Type B pancreatic cell (in vitro differentiated cells): ENCODE measurements at regions not wholly inside any gene's neighbourhood (a gene's known extent, or its start where the extent isn't known, plus 50 kb on each side); places are given as distances from the start of the nearest gene placed in this dataset.
"Not testable (repeated sequence)": the region's sequence is repeated elsewhere in the genome, so short reads cannot be mapped to it uniquely, and the experiment has no call there.

Experiments
- DNase-seq: peaks from one replicate; pipeline ENCODE4 v3.0.0; 2021; ENCODE audit warnings: mixed read lengths; ENCODE audit not compliant: unreplicated experiment; ENCODE audit errors: extremely low spot score
- H3K27ac Mint-ChIP-seq: 2 replicates; pipeline ENCODE4 v1.8.0; 2021; ENCODE audit warnings: mild to moderate bottlenecking, mixed read lengths
- H3K27me3 Mint-ChIP-seq: 2 replicates; pipeline ENCODE4 v1.8.0; 2021; ENCODE audit warnings: mixed read lengths
- H3K36me3 Mint-ChIP-seq: 2 replicates; pipeline ENCODE4 v1.8.0; 2021; ENCODE audit warnings: mixed read lengths
- H3K4me1 Mint-ChIP-seq: one replicate; pipeline ENCODE4 v1.8.0; 2021; ENCODE audit warnings: mixed read lengths; ENCODE audit not compliant: unreplicated experiment
- H3K4me3 Mint-ChIP-seq: 2 replicates; pipeline ENCODE4 v1.8.0; 2021; ENCODE audit warnings: mild to moderate bottlenecking, mixed read lengths
- H3K9me3 Mint-ChIP-seq: 2 replicates; pipeline ENCODE4 v1.8.0; 2021; ENCODE audit warnings: mixed read lengths
- TF ChIP-seq, protein P1 (sequence below): fragments of 200-600 bp; sonication (generic); conservative IDR thresholded peaks from 2 replicates; pipeline ENCODE4 v1.5.0; 2021; ENCODE audit warnings: antibody characterized with exemption, mild to moderate bottlenecking

- no peak for DNase-seq
- TF ChIP-seq, protein P1, sequence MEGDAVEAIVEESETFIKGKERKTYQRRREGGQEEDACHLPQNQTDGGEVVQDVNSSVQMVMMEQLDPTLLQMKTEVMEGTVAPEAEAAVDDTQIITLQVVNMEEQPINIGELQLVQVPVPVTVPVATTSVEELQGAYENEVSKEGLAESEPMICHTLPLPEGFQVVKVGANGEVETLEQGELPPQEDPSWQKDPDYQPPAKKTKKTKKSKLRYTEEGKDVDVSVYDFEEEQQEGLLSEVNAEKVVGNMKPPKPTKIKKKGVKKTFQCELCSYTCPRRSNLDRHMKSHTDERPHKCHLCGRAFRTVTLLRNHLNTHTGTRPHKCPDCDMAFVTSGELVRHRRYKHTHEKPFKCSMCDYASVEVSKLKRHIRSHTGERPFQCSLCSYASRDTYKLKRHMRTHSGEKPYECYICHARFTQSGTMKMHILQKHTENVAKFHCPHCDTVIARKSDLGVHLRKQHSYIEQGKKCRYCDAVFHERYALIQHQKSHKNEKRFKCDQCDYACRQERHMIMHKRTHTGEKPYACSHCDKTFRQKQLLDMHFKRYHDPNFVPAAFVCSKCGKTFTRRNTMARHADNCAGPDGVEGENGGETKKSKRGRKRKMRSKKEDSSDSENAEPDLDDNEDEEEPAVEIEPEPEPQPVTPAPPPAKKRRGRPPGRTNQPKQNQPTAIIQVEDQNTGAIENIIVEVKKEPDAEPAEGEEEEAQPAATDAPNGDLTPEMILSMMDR = no peak
- Mint-ChIP-seq H3K27ac (no peak overlapping the region), H3K36me3 (peaks cover 3% of the 10 kb centered on the region), H3K4me3 (no peak overlapping the region), H3K9me3 (peaks cover 10% of the 10 kb centered on the region), H3K27me3 (no peaks in the 10 kb centered on the region), H3K4me1 (peaks cover 5% of the 10 kb centered on the region)
Observed at GRCh38 chr17:70581459-70581858, 412.1 kb downstream of the KCNJ2 start.

GRCh38 chr17:70582777-70583176 is 413.4 kb downstream of the KCNJ2 start:
- Mint-ChIP-seq H3K27ac (no peak overlapping the region), H3K36me3 (peaks cover 3% of the 10 kb centered on the region), H3K4me1 (peaks cover 5% of the 10 kb centered on the region), H3K27me3 (no peaks in the 10 kb centered on the region), H3K4me3 (no peak overlapping the region), H3K9me3 (peaks cover 10% of the 10 kb centered on the region)
- no peak for DNase-seq
- TF ChIP-seq, protein P1 = no peak

- Mint-ChIP-seq H3K27me3 (no peaks in the 10 kb centered on the region), H3K9me3 (peaks cover 15% of the 10 kb centered on the region), H3K27ac (no peak overlapping the region), H3K36me3 (peaks cover 3% of the 10 kb centered on the region), H3K4me1 (peaks cover 5% of the 10 kb centered on the region), H3K4me3 (no peak overlapping the region)
- TF ChIP-seq, protein P1 = no peak
- no peak for DNase-seq
Observed at GRCh38 chr17:70584255-70584654, 414.9 kb downstream of the KCNJ2 start.

- Mint-ChIP-seq H3K27me3 (no peaks in the 10 kb centered on the region), H3K36me3 (peaks cover 3% of the 10 kb centered on the region), H3K9me3 (peaks cover 15% of the 10 kb centered on the region), H3K4me1 (peaks cover 5% of the 10 kb centered on the region), H3K27ac (no peak overlapping the region), H3K4me3 (no peak overlapping the region)
- TF ChIP-seq, protein P1 = no peak
- DNase-seq = no peak
Observed at GRCh38 chr17:70588003-70588402, 418.7 kb downstream of the KCNJ2 start.

- TF ChIP-seq, protein P1 = no peak
- no peaks in the 10 kb centered on the region for H3K27me3 Mint-ChIP-seq
- H3K9me3 Mint-ChIP-seq = no peaks in the 10 kb centered on the region
- H3K4me3 Mint-ChIP-seq = no peak overlapping the region
- H3K4me1 Mint-ChIP-seq = no peaks in the 10 kb centered on the region
- no peak overlapping the region for H3K27ac Mint-ChIP-seq
- H3K36me3 Mint-ChIP-seq = no peaks in the 10 kb centered on the region
- DNase-seq = no peak
Observed at GRCh38 chr17:70597774-70598173, 428.4 kb downstream of the KCNJ2 start.

GRCh38 chr17:70599198-70599597 is 429.9 kb downstream of the KCNJ2 start:
- H3K4me1 Mint-ChIP-seq = no peaks in the 10 kb centered on the region
- no peak overlapping the region for H3K4me3 Mint-ChIP-seq
- H3K9me3 Mint-ChIP-seq = no peaks in the 10 kb centered on the region
- no peak overlapping the region for H3K27ac Mint-ChIP-seq
- TF ChIP-seq, protein P1 = no peak
- H3K27me3 Mint-ChIP-seq = no peaks in the 10 kb centered on the region
- no peak for DNase-seq
- no peaks in the 10 kb centered on the region for H3K36me3 Mint-ChIP-seq

GRCh38 chr17:70599945-70600344 is 430.6 kb downstream of the KCNJ2 start:
- H3K27ac Mint-ChIP-seq, H3K27me3 Mint-ChIP-seq, DNase-seq, H3K4me1 Mint-ChIP-seq, H3K9me3 Mint-ChIP-seq, H3K36me3 Mint-ChIP-seq, H3K4me3 Mint-ChIP-seq: not testable (repeated sequence)
